ENCODE measurements at regions not wholly inside any gene's neighbourhood (a gene's known extent, or its start where the extent isn't known, plus 50 kb on each side); places are given as distances from the start of the nearest gene placed in this dataset.

GRCh38 chr5:174448662-174449061 lies 275.7 kb upstream of the MSX2 start:
- no peaks in the 10 kb centered on the region for H3K36me3 Mint-ChIP-seq (ENCODE audit: low read depth)
- H3K9me3 Mint-ChIP-seq = no peaks in the 10 kb centered on the region
- no peak overlapping the region for H3K4me3 Mint-ChIP-seq
- no peak overlapping the region for H3K27ac Mint-ChIP-seq (ENCODE audit: unreplicated experiment)
- DNase-seq (ENCODE audit: low read depth, low spot score) = no peak
- H3K27me3 Mint-ChIP-seq (ENCODE audit: low read depth) = no peaks in the 10 kb centered on the region
- no peak for TF ChIP-seq CTCF (conservative IDR thresholded peaks at IDR 0.05)
- no peaks in the 10 kb centered on the region for H3K4me1 Mint-ChIP-seq

- Mint-ChIP-seq H3K9me3 (peaks cover 2% of the 10 kb centered on the region), H3K4me3 (no peak overlapping the region), H3K27me3 (ENCODE audit: low read depth) (peaks cover 14% of the 10 kb centered on the region), H3K4me1 (no peaks in the 10 kb centered on the region), H3K27ac (ENCODE audit: unreplicated experiment) (no peak overlapping the region), H3K36me3 (ENCODE audit: low read depth) (no peaks in the 10 kb centered on the region)
- no peak for TF ChIP-seq CTCF (conservative IDR thresholded peaks at IDR 0.05)
- no peak for DNase-seq (ENCODE audit: low read depth, low spot score)
These were observed 270.7 kb upstream of the MSX2 start for GRCh38 chr5:174453690-174454089.

GRCh38 chr5:174454464-174454863 lies 269.9 kb upstream of the MSX2 start:
- peaks cover 2% of the 10 kb centered on the region for H3K9me3 Mint-ChIP-seq
- TF ChIP-seq CTCF (conservative IDR thresholded peaks at IDR 0.05) = no peak
- H3K4me3 Mint-ChIP-seq = no peak overlapping the region
- DNase-seq (ENCODE audit: low read depth, low spot score) = no peak
- H3K27me3 Mint-ChIP-seq (ENCODE audit: low read depth) = peaks cover 18% of the 10 kb centered on the region
- no peaks in the 10 kb centered on the region for H3K36me3 Mint-ChIP-seq (ENCODE audit: low read depth)
- H3K4me1 Mint-ChIP-seq = no peaks in the 10 kb centered on the region
- no peak overlapping the region for H3K27ac Mint-ChIP-seq (ENCODE audit: unreplicated experiment)

GRCh38 chr5:174454890-174455289 lies 269.5 kb upstream of the MSX2 start:
- no peaks in the 10 kb centered on the region for H3K36me3 Mint-ChIP-seq (ENCODE audit: low read depth)
- no peak for TF ChIP-seq CTCF (conservative IDR thresholded peaks at IDR 0.05)
- H3K27ac Mint-ChIP-seq (ENCODE audit: unreplicated experiment) = no peak overlapping the region

GRCh38 chr5:174455301-174455700 lies 269.1 kb upstream of the MSX2 start:
- H3K4me1 Mint-ChIP-seq = no peaks in the 10 kb centered on the region
- no peak overlapping the region for H3K27ac Mint-ChIP-seq (ENCODE audit: unreplicated experiment)
- H3K9me3 Mint-ChIP-seq = peaks cover 2% of the 10 kb centered on the region
- no peaks in the 10 kb centered on the region for H3K36me3 Mint-ChIP-seq (ENCODE audit: low read depth)
- no peak for DNase-seq (ENCODE audit: low read depth, low spot score)
- TF ChIP-seq CTCF (conservative IDR thresholded peaks at IDR 0.05) = no peak
- peaks cover 18% of the 10 kb centered on the region for H3K27me3 Mint-ChIP-seq (ENCODE audit: low read depth)
- no peak overlapping the region for H3K4me3 Mint-ChIP-seq

More at GRCh38 chr5:174454890-174455289, 269.5 kb upstream of the MSX2 start:
- Mint-ChIP-seq H3K9me3 (peaks cover 2% of the 10 kb centered on the region), H3K4me1 (no peaks in the 10 kb centered on the region), H3K27me3 (ENCODE audit: low read depth) (peaks cover 18% of the 10 kb centered on the region), H3K4me3 (no peak overlapping the region)
- no peak for DNase-seq (ENCODE audit: low read depth, low spot score)
